GM21447 (cell line): ENCODE measurements at regions not wholly inside any gene's neighbourhood (a gene's known extent, or its start where the extent isn't known, plus 50 kb on each side); places are given as distances from the start of the nearest gene placed in this dataset.
"Not testable (repeated sequence)": the region's sequence is repeated elsewhere in the genome, so short reads cannot be mapped to it uniquely, and the experiment has no call there.

Source experiments
- ATAC-seq: cut with Tn5 transposase; IDR thresholded peaks from one replicate; pipeline ENCODE4 v1.9.1; 2021; ENCODE audit not compliant: unreplicated experiment

DNA sequence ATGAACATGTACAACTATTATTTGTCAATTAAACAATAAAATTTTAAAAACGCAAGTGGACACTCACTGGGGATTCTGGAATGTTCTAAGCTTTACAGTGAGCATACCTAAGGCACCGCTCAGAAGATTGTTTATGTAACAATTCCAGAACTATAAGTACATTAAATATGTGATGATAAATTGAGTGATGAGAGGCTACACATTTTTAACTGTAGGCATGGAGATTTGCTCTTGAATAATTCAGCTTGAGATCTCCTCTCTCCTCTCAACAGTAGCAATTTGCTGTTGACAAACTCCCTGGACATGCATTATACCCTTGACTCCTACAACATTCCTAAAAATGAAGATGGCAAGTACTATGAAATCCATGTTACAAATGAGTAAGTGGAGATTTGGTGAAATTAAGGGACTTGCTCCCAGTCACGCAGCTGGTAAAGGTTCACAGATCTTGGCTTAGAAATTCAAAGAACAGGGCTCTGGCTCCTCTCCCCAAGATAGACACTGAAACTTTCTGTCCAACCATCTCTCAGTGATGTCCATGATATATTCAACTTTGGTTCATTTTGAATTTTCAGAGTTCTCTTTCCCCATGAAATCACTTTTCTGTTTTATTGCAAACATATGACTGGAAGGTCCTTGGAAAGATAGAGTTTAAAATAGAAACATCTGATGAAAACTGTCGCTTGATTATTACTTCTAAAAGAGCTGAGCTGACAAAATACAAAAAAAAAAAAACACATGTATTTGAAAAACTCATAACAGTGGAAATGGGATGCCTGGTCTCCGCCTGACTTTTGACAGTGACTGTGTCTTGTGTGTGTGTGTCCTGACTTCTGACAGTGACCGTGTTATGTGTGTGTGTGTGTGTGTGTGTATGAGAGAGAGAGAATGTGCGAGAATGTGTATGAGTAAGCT is 488.3 kb downstream of the TNS3 start:
- ATAC-seq = no peak

DNA sequence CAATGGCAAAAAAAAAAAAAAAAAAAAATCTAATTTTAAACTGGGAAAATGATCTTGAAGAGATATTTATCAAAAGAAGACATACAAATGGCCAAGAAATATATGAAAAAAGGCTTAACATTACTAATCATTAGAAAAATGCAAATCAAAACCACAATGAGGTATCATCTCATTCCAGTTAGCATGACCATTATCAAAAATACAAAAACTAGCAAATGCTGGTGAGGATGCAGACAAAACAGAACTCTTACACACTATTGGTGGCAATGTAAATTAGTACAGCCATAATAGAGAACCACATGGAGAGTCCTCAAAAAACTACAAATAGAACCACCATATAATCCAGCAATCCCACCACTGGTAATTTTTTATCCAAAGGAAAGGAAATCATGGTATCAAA is 489.6 kb downstream of the TNS3 start:
- no peak for ATAC-seq

DNA sequence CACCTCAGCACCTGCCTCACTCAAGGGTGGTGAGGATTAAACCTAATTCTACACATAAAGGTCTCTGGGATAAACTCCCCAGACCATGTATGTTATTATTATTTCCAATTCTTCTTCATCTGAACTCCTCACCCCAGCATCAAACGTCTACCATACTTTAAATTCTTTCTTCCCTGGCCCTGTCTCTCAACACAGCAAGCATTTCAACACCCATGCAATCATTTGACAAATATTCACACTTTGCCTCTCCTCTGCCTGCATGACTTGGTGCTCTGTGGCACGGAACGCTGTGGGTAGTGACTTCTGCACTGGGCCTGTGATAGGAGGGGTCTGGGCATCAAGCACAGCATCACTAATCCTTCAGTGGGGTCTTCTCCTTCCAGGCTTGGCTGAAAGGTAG is 490.8 kb downstream of the TNS3 start:
- no peak for ATAC-seq

DNA sequence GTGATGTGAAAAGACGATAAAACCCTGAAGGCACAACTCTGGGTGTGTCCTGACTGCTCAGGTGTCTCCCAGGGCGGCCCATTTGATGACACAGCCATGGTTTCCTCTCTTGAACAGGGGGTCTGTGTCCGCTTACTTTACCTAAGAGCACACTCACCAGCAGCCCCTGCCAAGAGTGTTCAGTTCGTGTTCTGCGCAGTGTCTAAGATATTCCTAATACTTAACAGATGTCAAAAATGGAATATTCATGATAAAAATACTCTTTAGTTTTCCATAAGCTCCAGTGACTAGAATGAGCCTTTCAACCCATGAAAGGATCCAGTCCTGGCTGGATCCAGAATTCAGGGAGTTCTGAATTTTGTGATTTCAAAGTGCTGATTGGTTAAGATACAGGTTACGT is 492.4 kb downstream of the TNS3 start:
- ATAC-seq = no peak

DNA sequence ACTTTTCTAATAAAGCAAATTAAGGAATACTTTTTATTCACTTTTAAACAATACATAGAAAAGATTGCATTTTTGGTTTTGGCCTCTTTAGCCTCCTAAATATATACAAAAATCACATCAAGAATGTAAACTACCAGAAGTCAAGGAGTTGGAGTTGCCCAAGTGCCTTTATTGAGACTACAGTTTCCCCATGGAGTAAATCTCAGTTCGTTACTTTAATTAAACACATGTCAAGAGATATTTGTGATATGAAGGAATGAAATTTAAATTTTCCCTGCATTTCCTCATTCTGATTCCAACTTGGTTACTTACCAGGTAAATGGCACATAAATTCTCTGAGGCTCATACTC is 492.9 kb downstream of the TNS3 start:
- no peak for ATAC-seq

DNA sequence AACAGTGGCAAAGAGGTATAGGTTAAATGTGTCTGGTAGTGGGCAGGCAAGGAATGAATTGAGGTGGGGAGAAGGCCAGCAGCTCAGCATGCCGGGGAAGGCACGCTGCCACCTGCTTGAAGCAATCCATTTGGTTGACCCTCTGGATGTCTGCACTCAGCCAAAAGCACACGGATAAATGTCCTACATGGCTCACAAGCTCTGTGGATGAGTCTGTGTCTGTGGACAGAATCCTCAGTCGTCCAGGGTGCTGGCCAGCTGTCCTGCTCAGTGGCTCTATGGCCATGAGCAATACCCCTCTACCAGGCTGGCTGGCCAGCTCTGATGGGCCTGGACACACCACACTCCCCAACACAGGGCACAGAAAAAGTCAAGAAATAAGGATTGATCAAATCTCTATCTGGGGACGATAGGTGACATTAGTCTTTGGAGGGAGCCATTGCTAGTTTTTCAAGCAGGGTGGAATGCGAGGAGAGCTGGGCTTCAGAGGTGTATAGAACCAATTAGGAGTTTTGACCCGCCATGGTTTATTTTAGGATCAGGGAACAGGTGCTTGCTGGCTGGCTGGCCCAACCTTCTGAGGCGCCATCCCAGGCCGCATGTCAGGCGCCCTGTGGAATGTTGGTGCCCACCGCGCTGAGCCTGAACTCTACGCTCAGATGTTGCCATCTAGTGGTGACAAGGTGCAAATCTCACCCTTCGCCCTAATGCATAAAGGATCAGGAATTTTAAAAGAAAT is 493.4 kb downstream of the TNS3 start:
- ATAC-seq = peak; percentile 57

DNA sequence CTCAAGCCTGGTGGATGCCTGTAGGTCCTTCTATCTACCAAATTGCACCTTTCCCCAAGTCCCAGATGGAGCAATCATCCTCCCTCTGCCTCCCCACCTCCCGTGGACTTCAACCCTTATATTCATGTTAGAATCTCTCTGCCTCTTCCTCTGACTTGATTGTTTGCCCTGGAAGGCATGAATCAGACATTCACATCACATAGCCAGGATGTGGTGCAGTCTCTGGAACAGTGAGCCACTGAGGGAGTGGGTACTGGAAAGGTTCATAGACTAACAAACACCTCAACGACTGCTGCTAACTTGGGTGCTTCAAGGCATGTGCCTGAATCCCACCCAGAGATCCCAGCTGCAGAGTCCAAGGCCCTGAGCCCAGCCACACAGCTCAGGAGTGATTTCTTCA is 494.0 kb downstream of the TNS3 start:
- ATAC-seq = no peak

DNA sequence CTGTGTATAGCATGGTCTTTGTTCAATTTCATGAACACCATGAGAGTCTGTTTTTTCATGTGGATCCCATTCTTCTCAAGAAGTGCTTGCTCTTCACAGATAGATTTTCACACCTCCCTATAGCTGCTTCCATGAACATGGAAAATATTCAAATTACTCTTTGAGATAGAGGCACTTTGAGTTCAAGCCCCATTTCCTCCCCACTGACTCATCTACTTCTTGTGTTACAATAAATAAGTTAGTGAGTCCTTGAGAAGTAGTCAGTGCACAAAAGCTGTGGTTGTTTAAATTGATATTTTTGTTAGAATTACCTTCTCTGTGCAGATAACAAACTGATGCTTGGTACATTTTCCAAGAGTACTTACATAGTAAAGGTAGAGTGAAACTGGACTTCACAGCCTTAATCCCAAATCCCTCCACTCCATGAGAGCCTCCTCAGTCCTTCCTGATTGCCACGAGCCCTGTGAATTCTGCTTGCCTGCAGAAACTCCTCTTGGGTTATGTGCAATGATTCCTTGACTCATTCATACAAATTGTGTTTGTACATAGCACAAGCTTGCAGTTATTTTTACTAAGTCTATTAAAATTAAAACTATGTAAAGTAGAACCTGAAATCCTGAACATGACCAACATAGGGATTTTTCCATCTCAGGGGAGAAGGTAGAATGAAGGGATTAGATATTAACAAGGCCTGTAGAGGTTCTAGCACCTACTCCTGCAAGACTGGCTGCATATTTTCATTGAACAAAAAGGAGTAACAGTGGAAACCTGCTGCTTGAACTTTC is 496.2 kb downstream of the TNS3 start:
- no peak for ATAC-seq

DNA sequence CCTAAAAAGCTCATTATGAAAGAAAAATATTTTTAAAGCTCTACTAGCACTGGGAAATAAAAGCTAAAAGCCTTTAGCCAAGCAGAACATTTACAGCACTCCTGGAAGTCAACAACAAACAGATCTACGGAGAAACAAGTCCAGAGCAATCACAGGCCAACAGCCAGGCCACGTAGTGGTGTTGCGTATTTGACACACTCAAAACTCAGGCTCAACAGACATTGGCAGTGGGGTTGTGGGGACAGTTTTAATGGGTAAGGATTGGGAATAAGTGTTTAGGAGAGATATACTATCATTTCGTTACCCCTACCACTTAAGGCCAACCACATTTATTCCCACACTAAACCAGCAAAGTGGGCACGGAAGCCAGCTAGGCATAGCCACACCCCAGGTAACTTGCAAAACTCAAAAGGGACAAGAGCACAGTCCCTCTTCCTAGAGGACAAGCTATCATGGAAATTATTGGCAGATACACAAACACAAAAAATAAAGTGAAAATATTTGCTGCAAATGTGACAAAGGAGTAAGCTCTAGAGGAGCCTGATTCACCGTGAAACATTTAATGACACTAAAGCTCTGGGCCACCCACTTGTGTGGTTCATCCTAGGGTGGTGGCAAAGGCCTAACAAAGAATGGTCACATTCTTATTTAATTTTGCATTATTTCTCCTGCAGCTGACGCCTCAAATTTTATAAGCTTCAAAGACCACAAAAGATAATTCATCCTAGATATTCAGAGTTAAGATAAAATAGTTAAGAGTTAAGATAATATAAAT is 498.2 kb downstream of the TNS3 start:
- no peak for ATAC-seq

DNA sequence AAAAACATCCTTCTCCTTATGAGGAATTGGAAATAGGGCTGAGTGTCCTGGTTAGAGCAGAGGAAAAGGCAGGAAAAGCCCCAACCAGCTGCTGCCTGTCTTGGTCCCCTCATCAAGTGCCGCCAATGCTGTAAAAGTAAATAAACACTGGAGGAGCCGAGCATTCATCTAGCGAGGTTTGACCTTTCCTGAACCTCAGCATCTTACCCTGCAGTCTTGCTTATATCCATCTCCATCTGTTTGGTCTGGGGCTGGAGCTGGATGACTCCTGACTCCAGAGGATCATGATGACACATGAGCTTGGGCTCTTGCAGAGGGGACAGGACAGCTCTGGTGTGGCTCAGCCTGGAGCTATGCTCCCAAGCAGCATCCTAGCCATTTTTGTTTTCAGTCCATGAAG is 501.1 kb downstream of the TNS3 start:
- ATAC-seq = no peak

DNA sequence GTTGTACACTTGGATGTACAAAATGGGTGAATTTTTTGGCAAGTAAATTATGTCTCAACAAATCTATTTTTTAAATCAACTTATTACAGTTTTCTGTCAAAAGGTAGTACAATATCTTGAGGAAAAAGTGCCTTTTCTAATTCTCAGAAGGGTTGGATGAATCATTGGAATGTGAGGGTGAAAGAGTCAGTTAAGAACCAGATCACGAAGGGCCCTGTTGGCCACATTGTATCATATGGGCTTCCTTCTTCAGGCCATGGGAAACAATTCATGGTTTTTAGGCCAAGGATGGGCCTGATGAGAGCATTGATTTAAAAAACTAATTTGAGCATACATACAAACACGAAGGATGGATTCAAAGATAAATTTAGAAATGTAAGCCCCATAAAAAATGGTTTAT is 503.7 kb downstream of the TNS3 start:
- ATAC-seq = no peak

DNA sequence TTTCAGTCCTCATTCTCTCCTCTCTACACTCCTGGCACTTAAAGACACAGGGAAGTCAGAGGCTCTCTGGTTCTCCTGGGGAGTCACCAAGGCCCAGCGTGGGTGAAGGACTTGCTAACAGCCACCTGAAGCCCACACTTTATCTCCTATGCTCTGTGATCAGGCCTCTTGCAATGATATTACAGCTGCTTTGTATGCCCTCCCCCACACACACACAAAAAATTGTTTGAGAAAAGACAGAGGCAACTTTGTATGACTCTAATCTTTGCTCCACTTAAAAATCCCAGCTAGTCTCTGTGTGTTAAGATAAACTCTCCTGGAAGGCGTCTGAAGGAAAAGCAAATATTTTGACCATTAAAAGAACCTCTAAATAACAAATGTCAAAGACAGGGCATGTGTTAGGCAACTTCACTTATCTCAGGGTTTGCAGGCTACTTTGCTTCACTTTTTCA is 507.2 kb downstream of the TNS3 start:
- ATAC-seq = no peak

DNA sequence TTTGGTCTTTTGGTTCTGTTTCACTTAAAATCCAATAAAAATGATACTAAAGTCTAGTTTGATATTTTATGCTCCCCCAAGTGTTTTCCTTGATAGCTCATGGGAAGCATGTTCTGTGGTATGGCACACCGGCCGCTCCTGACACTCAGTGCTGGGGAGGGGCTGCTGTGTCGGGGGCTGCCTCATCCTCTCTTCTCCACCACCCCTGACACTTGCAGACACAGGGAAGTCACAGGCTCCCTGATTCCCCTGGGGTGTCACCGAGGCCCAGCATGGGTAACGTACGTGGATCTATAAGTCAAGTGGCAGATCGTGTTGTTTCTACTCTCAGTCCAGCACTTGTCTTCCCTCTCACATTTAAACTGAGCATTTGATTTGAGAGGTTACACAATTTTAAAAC is 508.6 kb downstream of the TNS3 start:
- ATAC-seq = no peak

DNA sequence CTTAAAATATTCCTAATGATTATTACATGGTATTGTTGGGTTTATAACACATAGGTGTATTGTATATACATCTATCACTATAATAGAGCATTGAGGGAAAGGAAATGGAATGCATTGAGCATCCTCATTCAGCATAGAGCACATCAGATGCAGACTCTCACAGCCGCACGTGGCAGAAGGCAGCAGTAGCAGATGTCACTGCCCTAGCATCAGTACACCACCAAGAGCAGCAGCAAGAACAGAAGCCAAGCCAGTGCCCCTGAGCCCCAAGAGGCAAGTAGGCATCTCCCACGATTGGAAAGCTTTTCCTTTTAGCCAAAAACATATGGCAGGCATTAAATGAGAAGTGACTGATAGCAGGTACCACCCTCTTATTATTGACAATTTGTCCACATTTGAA is 510.0 kb downstream of the TNS3 start:
- no peak for ATAC-seq

DNA sequence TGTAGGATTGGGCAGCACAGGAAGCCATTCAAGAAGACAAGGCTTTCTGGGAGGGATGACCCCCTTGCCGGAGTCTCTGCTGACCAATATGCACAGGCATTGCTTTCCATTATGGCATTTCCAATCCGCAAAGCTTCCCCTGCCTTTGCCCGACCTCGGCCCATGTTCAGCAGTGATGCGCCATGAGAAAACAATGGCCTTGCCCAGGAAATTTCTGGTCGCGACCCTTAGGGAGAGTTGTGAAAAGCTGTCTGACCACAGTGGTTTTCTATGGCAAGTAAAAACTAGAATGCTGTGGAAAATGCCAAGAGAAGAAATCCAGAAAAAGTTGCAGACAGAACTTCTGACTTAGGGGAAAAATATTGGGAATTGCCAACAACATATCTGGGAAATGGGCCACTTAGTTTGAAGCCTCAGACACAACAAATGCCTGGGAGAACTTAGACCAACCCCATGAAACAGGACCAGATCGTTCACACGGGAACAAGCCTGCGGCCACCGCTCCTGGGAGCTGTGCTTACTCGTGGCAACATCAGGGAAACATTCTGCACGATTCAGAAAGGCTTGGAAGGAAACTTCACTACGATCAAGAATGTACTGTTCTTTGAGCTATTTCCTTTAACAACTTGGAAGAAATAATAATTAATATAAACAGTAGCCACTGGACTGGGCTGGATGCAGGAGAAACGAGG is 512.4 kb downstream of the TNS3 start:
- ATAC-seq = no peak

DNA sequence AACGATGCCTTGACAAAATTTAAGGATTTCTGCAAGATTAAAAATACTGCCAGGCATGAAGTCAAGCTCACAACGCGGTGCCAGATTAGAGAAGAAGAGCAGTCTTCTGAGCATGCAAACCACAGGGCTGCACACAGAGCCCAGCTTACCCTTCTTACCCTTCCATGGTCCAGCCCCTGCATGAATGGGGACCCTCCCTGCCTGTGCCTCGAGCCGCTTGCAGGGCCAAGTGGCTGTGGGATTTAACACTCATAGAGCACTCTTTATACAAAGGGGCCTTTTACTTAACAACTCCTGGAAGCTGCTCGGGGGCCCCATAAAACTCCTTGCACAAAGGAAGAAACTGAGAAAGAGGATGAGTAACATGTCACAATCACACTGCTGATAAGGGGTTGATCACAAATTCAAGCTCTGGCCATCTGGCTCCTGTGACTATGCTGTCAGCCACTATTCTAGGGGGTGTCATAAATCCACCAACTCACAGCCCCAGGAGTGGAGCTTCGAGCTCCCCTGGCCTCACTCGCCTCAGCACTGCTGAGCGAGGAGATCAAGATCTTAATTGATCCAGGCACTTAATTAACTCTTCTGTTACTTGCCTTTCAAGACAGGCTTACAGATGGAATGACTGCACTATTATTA is 514.8 kb downstream of the TNS3 start:
- ATAC-seq = no peak

DNA sequence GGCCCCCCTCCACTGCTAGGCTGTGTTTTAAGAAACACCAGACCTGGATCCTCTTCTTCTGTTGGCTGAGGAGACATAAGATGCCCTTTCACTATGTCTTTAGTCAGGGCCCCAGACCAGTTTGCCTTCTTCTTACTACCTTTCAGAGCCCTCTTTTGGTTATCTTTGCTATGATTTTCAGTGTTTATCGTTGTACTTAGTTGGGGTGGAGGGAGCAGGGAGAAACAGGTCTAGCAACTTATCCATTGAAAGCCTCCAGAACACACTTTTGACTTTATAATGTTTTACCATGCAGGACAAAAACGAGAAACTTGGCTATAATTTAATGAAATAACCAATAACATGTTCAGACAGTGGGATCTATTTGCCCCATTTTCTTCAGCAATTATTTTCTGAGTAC is 525.2 kb downstream of the TNS3 start:
- ATAC-seq = no peak

DNA sequence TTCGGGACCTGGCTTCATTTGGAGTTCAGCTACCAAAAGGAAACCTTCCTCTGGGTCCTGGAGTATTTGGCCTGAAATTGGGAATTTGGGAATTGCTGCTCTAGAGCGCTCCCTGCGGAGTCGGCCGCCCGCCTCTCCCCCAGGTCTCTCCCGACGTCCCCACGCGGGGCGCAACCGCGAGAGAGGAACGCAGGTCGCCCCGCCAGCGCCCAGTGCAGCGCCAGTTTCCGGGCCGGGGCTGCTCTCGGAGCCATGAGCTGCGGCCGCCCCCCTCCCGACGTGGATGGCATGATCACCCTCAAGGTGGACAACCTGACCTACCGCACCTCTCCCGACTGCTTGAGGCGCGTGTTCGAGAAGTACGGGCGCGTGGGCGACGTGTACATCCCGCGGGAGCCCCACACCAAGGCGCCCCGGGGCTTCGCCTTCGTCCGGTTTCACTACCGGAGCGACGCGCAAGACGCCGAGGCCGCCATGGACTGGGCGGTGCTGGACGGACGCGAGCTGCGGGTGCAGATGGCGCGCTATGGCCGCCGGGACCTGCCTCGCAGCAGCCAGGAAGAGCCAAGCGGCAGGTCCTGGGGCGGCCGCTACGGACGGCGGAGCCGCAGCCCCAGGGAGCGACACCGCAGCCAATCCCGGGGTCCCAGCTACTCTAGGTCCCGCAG is 529.2 kb downstream of the TNS3 start:
- not testable (repeated sequence) for ATAC-seq

DNA sequence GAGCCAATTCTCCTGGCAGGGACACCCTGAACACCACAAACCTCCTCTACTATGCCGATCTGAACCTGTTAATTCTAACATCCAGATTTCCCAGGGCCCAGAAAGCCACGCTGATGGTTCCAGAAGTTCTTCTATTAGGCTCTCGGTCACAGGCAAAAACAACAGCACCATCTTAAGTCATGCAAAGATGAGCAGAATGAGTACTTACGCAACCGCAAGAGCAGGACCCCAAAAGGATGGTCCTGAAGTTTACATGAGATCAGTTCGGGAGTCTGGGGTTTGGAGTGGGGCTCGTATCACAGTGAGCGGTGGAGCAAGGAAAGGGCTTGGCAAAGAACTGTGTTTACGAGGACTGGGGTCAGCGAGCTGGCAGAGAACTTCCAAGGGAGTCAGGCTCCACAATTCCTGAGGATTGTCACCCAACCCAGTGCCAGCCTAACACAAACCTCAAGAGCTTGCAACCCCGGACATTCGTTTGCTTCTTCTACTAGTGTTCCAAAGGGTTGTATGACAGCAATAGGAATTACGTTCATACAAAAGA is 532.6 kb downstream of the TNS3 start:
- no peak for ATAC-seq
